ENCODE measurements at regions not wholly inside any gene's neighbourhood (a gene's known extent, or its start where the extent isn't known, plus 50 kb on each side); places are given as distances from the start of the nearest gene placed in this dataset.
A peak's percentile ranks its signal among the peaks of the same experiment; 100 is the strongest.
"Not testable (repeated sequence)": the region's sequence is repeated elsewhere in the genome, so short reads cannot be mapped to it uniquely, and the experiment has no call there.

- H3K9ac ChIP-seq (ENCODE audit: low read depth in 1 of 2, low read length in 2 of 2); H3K36me3 ChIP-seq (ENCODE audit: control insufficient read depth in 2 of 2, insufficient read depth in 2 of 2, low read length in 2 of 2); H3K4me1 ChIP-seq (ENCODE audit: control insufficient read depth in 2 of 2, insufficient read depth in 2 of 2, low read length in 2 of 2); H3K9me3 ChIP-seq (ENCODE audit: control insufficient read depth in 2 of 2, low read length in 2 of 2); H3K27me3 ChIP-seq (ENCODE audit: control insufficient read depth in 2 of 2, insufficient read depth in 2 of 2, low read length in 2 of 2); H3K27ac ChIP-seq (ENCODE audit: low read depth in 2 of 2, low read length in 2 of 2); H3K4me3 ChIP-seq (ENCODE audit: low read length in 2 of 2): not testable (repeated sequence)
Observed at GRCh38 chr15:84119351-84119750, 116.2 kb upstream of the GOLGA6L4 start.

DNA sequence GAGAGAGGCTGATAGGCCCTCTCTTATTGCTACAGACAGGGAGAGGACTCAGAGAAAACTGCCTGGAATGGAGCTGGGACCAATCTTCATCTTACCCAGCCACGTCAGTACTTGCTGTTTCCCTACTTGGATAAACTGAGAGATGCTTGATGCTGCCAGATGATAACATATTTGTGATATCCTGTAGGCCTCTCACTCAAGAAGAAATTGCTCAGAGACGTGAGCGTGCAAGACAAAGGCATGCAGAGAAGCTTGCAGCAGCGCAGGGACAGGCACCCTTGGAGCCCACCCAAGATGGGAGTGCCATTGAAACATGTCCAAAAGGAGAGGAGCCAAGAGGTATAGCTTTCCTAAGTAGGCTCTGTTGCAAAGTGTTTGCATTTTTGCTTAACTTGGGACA is 114.7 kb upstream of the GOLGA6L4 start:
- not testable (repeated sequence) for H3K36me3 ChIP-seq (ENCODE audit: control insufficient read depth in 2 of 2, insufficient read depth in 2 of 2, low read length in 2 of 2); H3K4me1 ChIP-seq (ENCODE audit: control insufficient read depth in 2 of 2, insufficient read depth in 2 of 2, low read length in 2 of 2); H3K9me3 ChIP-seq (ENCODE audit: control insufficient read depth in 2 of 2, low read length in 2 of 2); H3K4me3 ChIP-seq (ENCODE audit: low read length in 2 of 2); H3K27ac ChIP-seq (ENCODE audit: low read depth in 2 of 2, low read length in 2 of 2); H3K27me3 ChIP-seq (ENCODE audit: control insufficient read depth in 2 of 2, insufficient read depth in 2 of 2, low read length in 2 of 2); H3K9ac ChIP-seq (ENCODE audit: low read depth in 1 of 2, low read length in 2 of 2)

- H3K9ac ChIP-seq (ENCODE audit: low read depth in 1 of 2, low read length in 2 of 2); H3K4me1 ChIP-seq (ENCODE audit: control insufficient read depth in 2 of 2, insufficient read depth in 2 of 2, low read length in 2 of 2); H3K9me3 ChIP-seq (ENCODE audit: control insufficient read depth in 2 of 2, low read length in 2 of 2); H3K36me3 ChIP-seq (ENCODE audit: control insufficient read depth in 2 of 2, insufficient read depth in 2 of 2, low read length in 2 of 2); H3K4me3 ChIP-seq (ENCODE audit: low read length in 2 of 2); H3K27me3 ChIP-seq (ENCODE audit: control insufficient read depth in 2 of 2, insufficient read depth in 2 of 2, low read length in 2 of 2); H3K27ac ChIP-seq (ENCODE audit: low read depth in 2 of 2, low read length in 2 of 2): not testable (repeated sequence)
Observed at GRCh38 chr15:84128706-84129105, 106.9 kb upstream of the GOLGA6L4 start.

- H3K36me3 ChIP-seq (ENCODE audit: control insufficient read depth in 2 of 2, insufficient read depth in 2 of 2, low read length in 2 of 2); H3K4me1 ChIP-seq (ENCODE audit: control insufficient read depth in 2 of 2, insufficient read depth in 2 of 2, low read length in 2 of 2); H3K27ac ChIP-seq (ENCODE audit: low read depth in 2 of 2, low read length in 2 of 2); H3K9ac ChIP-seq (ENCODE audit: low read depth in 1 of 2, low read length in 2 of 2); H3K4me3 ChIP-seq (ENCODE audit: low read length in 2 of 2); H3K9me3 ChIP-seq (ENCODE audit: control insufficient read depth in 2 of 2, low read length in 2 of 2); H3K27me3 ChIP-seq (ENCODE audit: control insufficient read depth in 2 of 2, insufficient read depth in 2 of 2, low read length in 2 of 2): not testable (repeated sequence)
Observed at GRCh38 chr15:84130098-84130831, 105.3 kb upstream of the GOLGA6L4 start.

- not testable (repeated sequence) for H3K9me3 ChIP-seq (ENCODE audit: control insufficient read depth in 2 of 2, low read length in 2 of 2); H3K4me1 ChIP-seq (ENCODE audit: control insufficient read depth in 2 of 2, insufficient read depth in 2 of 2, low read length in 2 of 2); H3K27ac ChIP-seq (ENCODE audit: low read depth in 2 of 2, low read length in 2 of 2); H3K27me3 ChIP-seq (ENCODE audit: control insufficient read depth in 2 of 2, insufficient read depth in 2 of 2, low read length in 2 of 2); H3K36me3 ChIP-seq (ENCODE audit: control insufficient read depth in 2 of 2, insufficient read depth in 2 of 2, low read length in 2 of 2); H3K9ac ChIP-seq (ENCODE audit: low read depth in 1 of 2, low read length in 2 of 2); H3K4me3 ChIP-seq (ENCODE audit: low read length in 2 of 2)
Observed at GRCh38 chr15:84135931-84136456, 99.6 kb upstream of the GOLGA6L4 start.

- H3K27ac ChIP-seq (ENCODE audit: low read depth in 2 of 2, low read length in 2 of 2): no peak overlapping the region
- no peaks in the 10 kb centered on the region for H3K27me3 ChIP-seq (ENCODE audit: control insufficient read depth in 2 of 2, insufficient read depth in 2 of 2, low read length in 2 of 2)
- no peaks in the 10 kb centered on the region for H3K9me3 ChIP-seq (ENCODE audit: control insufficient read depth in 2 of 2, low read length in 2 of 2)
- H3K4me1 ChIP-seq (ENCODE audit: control insufficient read depth in 2 of 2, insufficient read depth in 2 of 2, low read length in 2 of 2): peaks cover 2% of the 10 kb centered on the region in 2 donors
- peak overlapping the region in 1 of 2 donors; percentile 44 for H3K4me3 ChIP-seq (ENCODE audit: low read length in 2 of 2)
- no peaks in the 10 kb centered on the region for H3K36me3 ChIP-seq (ENCODE audit: control insufficient read depth in 2 of 2, insufficient read depth in 2 of 2, low read length in 2 of 2)
- H3K9ac ChIP-seq (ENCODE audit: low read depth in 1 of 2, low read length in 2 of 2): no peak overlapping the region
Observed at GRCh38 chr15:84142888-84143337, 92.7 kb upstream of the GOLGA6L4 start.

DNA sequence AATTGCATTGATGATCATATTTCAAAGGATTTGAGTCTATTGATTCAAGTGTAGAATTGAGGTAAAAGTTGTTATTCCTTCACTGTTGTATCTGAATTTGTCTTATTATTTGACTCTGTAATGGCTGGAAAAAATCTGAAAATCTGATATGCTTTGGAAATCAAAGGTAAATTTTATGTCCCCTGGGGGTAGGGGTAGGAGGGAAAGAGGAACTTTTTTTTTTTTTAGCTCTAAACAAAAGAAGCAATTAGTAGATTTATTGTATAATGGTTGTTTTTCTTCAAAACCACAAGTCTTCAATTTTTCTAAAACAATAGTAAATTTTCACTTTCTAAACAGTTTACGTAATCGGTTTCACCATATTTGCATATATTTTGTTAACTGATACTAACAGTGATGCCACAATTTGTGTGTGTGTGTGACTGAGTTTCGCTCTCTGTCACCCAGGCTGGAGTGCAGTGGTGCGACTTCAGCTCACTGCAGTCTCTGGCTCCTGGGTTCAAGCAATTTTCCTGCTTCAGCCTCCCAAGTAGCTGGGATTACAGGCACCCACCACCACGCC is 91.7 kb upstream of the GOLGA6L4 start:
- Histone ChIP-seq H3K9ac (ENCODE audit: low read depth in 1 of 2, low read length in 2 of 2) (no peak overlapping the region), H3K27ac (ENCODE audit: low read depth in 2 of 2, low read length in 2 of 2) (no peak overlapping the region), H3K9me3 (ENCODE audit: control insufficient read depth in 2 of 2, low read length in 2 of 2) (no peaks in the 10 kb centered on the region), H3K4me1 (ENCODE audit: control insufficient read depth in 2 of 2, insufficient read depth in 2 of 2, low read length in 2 of 2) (peaks cover 2% of the 10 kb centered on the region in 2 donors), H3K36me3 (ENCODE audit: control insufficient read depth in 2 of 2, insufficient read depth in 2 of 2, low read length in 2 of 2) (no peaks in the 10 kb centered on the region), H3K4me3 (ENCODE audit: low read length in 2 of 2) (no peak overlapping the region), H3K27me3 (ENCODE audit: control insufficient read depth in 2 of 2, insufficient read depth in 2 of 2, low read length in 2 of 2) (no peaks in the 10 kb centered on the region)

DNA sequence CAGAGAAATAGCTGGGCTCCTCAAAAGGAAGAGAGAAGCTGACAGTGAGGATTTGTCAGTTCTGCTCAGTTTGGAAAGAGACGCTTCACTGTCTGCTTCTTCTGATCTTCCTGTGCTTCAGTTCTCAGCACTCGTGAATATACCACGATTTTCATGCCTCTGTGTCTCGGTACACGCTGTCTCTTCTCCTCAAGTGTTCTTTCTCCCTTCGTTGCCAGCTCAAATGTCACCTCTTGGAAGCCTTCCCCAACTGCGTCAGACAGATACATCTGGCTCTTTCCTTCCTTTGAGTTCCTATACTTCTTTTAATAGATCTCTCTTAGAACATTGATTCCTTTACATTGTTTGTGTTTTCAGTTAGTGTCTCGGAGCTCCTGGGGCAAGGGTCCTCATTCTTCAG is 90.6 kb upstream of the GOLGA6L4 start:
- not testable (repeated sequence) for H3K9ac ChIP-seq (ENCODE audit: low read depth in 1 of 2, low read length in 2 of 2); H3K4me3 ChIP-seq (ENCODE audit: low read length in 2 of 2); H3K27ac ChIP-seq (ENCODE audit: low read depth in 2 of 2, low read length in 2 of 2); H3K9me3 ChIP-seq (ENCODE audit: control insufficient read depth in 2 of 2, low read length in 2 of 2); H3K36me3 ChIP-seq (ENCODE audit: control insufficient read depth in 2 of 2, insufficient read depth in 2 of 2, low read length in 2 of 2); H3K4me1 ChIP-seq (ENCODE audit: control insufficient read depth in 2 of 2, insufficient read depth in 2 of 2, low read length in 2 of 2); H3K27me3 ChIP-seq (ENCODE audit: control insufficient read depth in 2 of 2, insufficient read depth in 2 of 2, low read length in 2 of 2)

DNA sequence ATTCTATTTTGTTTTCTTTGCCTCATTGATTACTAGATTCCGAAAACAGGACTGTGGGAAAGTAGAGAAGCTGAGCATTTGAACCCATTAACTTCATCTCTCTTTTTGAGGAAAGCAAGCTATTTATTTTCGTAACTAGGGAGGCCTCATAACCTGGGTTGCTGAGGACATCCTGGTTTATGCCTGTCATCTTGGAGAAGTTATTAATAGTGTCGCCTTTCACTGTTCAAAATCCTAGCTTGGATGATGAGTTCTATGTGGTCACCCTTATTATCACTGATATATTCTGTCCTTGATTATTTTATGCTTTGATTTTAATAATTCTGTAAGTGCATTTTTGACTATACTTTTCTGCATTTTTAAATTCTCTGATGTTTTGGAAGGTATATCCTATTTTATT is 89.3 kb upstream of the GOLGA6L4 start:
- H3K9ac ChIP-seq (ENCODE audit: low read depth in 1 of 2, low read length in 2 of 2); H3K4me1 ChIP-seq (ENCODE audit: control insufficient read depth in 2 of 2, insufficient read depth in 2 of 2, low read length in 2 of 2); H3K9me3 ChIP-seq (ENCODE audit: control insufficient read depth in 2 of 2, low read length in 2 of 2); H3K4me3 ChIP-seq (ENCODE audit: low read length in 2 of 2); H3K36me3 ChIP-seq (ENCODE audit: control insufficient read depth in 2 of 2, insufficient read depth in 2 of 2, low read length in 2 of 2); H3K27me3 ChIP-seq (ENCODE audit: control insufficient read depth in 2 of 2, insufficient read depth in 2 of 2, low read length in 2 of 2); H3K27ac ChIP-seq (ENCODE audit: low read depth in 2 of 2, low read length in 2 of 2): not testable (repeated sequence)

- not testable (repeated sequence) for H3K36me3 ChIP-seq (ENCODE audit: control insufficient read depth in 2 of 2, insufficient read depth in 2 of 2, low read length in 2 of 2); H3K27ac ChIP-seq (ENCODE audit: low read depth in 2 of 2, low read length in 2 of 2)
Observed at GRCh38 chr15:84147307-84147706, 88.3 kb upstream of the GOLGA6L4 start.

More at GRCh38 chr15:84147307-84147706, 88.3 kb upstream of the GOLGA6L4 start:
- not testable (repeated sequence) for H3K9ac ChIP-seq (ENCODE audit: low read depth in 1 of 2, low read length in 2 of 2); H3K4me1 ChIP-seq (ENCODE audit: control insufficient read depth in 2 of 2, insufficient read depth in 2 of 2, low read length in 2 of 2); H3K27me3 ChIP-seq (ENCODE audit: control insufficient read depth in 2 of 2, insufficient read depth in 2 of 2, low read length in 2 of 2); H3K4me3 ChIP-seq (ENCODE audit: low read length in 2 of 2); H3K9me3 ChIP-seq (ENCODE audit: control insufficient read depth in 2 of 2, low read length in 2 of 2)

Measured in mucosa of rectum (tissue), 2 donors.